Fibroblast of lung (primary cell): ENCODE measurements at regions not wholly inside any gene's neighbourhood (a gene's known extent, or its start where the extent isn't known, plus 50 kb on each side); places are given as distances from the start of the nearest gene placed in this dataset.

Experiments used
- DNase-seq, 2 donors: peaks; one replicate each; pipeline versions ENCODE4 v3.0.0 to v3.0.0-alpha.2; 2010; ENCODE audit warnings: low read depth in 2 of 2
- H2AFZ ChIP-seq: 2 replicates; pipeline ENCODE4 v1.5.1; 2012; ENCODE audit warnings: low read length, control low read depth, inconsistent platforms
- H3K27ac ChIP-seq: 2 replicates; pipeline ENCODE4 v1.5.1; 2011; ENCODE audit warnings: low read length, control low read depth; ENCODE audit not compliant: insufficient read depth
- H3K27me3 ChIP-seq: 2 replicates; pipeline ENCODE4 v1.5.1; 2011; ENCODE audit warnings: mild to moderate bottlenecking, low read length; ENCODE audit not compliant: control insufficient read depth, insufficient read depth
- H3K36me3 ChIP-seq: 2 replicates; pipeline ENCODE4 v1.5.1; 2011; ENCODE audit warnings: low read length; ENCODE audit not compliant: control insufficient read depth, insufficient read depth
- H3K4me1 ChIP-seq: 2 replicates; pipeline ENCODE4 v1.5.1; 2011; ENCODE audit warnings: low read length; ENCODE audit not compliant: control insufficient read depth, insufficient read depth; ENCODE audit errors: extremely low read depth
- H3K4me2 ChIP-seq: 2 replicates; pipeline ENCODE4 v1.5.1; 2011; ENCODE audit warnings: low read length, control low read depth; ENCODE audit not compliant: insufficient read depth; ENCODE audit errors: extremely low read depth
- H3K4me3 ChIP-seq, 4 experiments: fragments of 200-600 bp in 1 of 4; sonication (generic) in 1 of 4; replicated peaks in 1 of 4; 2 replicates each; pipeline ENCODE4 v1.5.1; 2011 to 2016; ENCODE audit warnings: low read length in 4 of 4, low read depth in 3 of 4, mild to moderate bottlenecking in 3 of 4, control low read depth in 2 of 4, inconsistent platforms in 1 of 4, mixed read lengths in 1 of 4; ENCODE audit not compliant: insufficient read depth in 1 of 4; ENCODE audit errors: control extremely low read depth in 1 of 4
- H3K79me2 ChIP-seq: 2 replicates; pipeline ENCODE4 v1.5.1; 2012; ENCODE audit warnings: mild to moderate bottlenecking, low read length, inconsistent platforms; ENCODE audit not compliant: control insufficient read depth, insufficient read depth
- H3K9ac ChIP-seq: 2 replicates; pipeline ENCODE4 v1.5.1; 2011; ENCODE audit warnings: mild to moderate bottlenecking, low read length, control low read depth; ENCODE audit not compliant: insufficient read depth
- H3K9me3 ChIP-seq: 2 replicates; pipeline ENCODE4 v1.5.1; 2012; ENCODE audit warnings: low read depth, low read length; ENCODE audit not compliant: control insufficient read depth, insufficient read depth
- H4K20me1 ChIP-seq: 2 replicates; pipeline ENCODE4 v1.5.1; 2011; ENCODE audit warnings: low read length; ENCODE audit not compliant: control insufficient read depth, insufficient read depth; ENCODE audit errors: extremely low read depth
- CTCF ChIP-seq, 2 donors: IDR thresholded peaks in 1 of 2; conservative IDR thresholded peaks in 1 of 2; 1 replicate in 1 of 2; 2 replicates in 1 of 2; pipeline ENCODE4 v1.5.1; 2011 to 2012; ENCODE audit warnings: low read length in 2 of 2, control low read depth in 1 of 2, inconsistent platforms in 1 of 2, low read depth in 1 of 2, mild to moderate bottlenecking in 1 of 2
- EZH2 ChIP-seq: IDR thresholded peaks from 2 replicates; pipeline ENCODE4 v1.5.1; 2012; ENCODE audit warnings: low read length, control low read depth, mild to moderate bottlenecking; ENCODE audit errors: missing control alignments

DNA sequence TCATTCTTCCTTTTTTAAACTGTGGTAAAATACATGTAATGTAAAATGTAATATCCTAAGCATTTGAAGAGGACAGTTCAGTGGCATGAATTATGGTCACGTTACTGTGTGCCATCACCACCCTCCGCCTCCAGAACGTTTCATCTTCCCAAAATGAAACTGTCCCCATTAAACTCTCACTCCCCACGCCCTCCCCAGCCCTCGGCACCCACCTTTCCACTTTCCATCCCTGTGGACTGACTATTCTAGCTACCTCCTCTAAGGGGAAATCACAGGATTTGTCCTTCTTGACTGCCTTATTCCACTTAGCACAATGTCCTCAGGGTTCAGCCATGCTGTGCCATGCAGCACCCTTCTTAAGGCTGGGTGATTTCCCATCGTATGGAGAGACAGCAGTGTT lies 1509.5 kb downstream of the BRD1 start:
- DNase-seq, result no peak
- Histone ChIP-seq H3K79me2 (no peaks in the 10 kb centered on the region), H3K4me2 (no peak overlapping the region), H3K36me3 (no peaks in the 10 kb centered on the region), H3K4me3 (no peak overlapping the region), H3K9ac (no peak overlapping the region), H3K27me3 (no peaks in the 10 kb centered on the region), H3K4me1 (no peaks in the 10 kb centered on the region), H3K9me3 (no peaks in the 10 kb centered on the region), H4K20me1 (no peaks in the 10 kb centered on the region), H3K27ac (no peak overlapping the region), H2AFZ (no peak overlapping the region)
- TF ChIP-seq EZH2 (no peak), CTCF (conservative IDR thresholded peaks at IDR 0.05 in 1 of 2, IDR thresholded peaks at IDR 0.05 in 1 of 2; ENCODE audit: low read depth in 1 of 2, low read length in 2 of 2) (no peak)

GRCh38 chr22:48316257-48317250 lies 1511.1 kb downstream of the BRD1 start:
- no peak for DNase-seq
- Histone ChIP-seq H3K4me1 (no peaks in the 10 kb centered on the region), H2AFZ (no peak overlapping the region), H3K4me3 (no peak overlapping the region), H3K27ac (no peak overlapping the region), H3K9me3 (no peaks in the 10 kb centered on the region), H3K36me3 (no peaks in the 10 kb centered on the region), H3K79me2 (no peaks in the 10 kb centered on the region), H3K4me2 (no peak overlapping the region), H4K20me1 (no peaks in the 10 kb centered on the region), H3K9ac (no peak overlapping the region), H3K27me3 (no peaks in the 10 kb centered on the region)
- TF ChIP-seq CTCF (conservative IDR thresholded peaks at IDR 0.05 in 1 of 2, IDR thresholded peaks at IDR 0.05 in 1 of 2; ENCODE audit: low read depth in 1 of 2, low read length in 2 of 2), result no peak
- TF ChIP-seq EZH2, result no peak

DNA sequence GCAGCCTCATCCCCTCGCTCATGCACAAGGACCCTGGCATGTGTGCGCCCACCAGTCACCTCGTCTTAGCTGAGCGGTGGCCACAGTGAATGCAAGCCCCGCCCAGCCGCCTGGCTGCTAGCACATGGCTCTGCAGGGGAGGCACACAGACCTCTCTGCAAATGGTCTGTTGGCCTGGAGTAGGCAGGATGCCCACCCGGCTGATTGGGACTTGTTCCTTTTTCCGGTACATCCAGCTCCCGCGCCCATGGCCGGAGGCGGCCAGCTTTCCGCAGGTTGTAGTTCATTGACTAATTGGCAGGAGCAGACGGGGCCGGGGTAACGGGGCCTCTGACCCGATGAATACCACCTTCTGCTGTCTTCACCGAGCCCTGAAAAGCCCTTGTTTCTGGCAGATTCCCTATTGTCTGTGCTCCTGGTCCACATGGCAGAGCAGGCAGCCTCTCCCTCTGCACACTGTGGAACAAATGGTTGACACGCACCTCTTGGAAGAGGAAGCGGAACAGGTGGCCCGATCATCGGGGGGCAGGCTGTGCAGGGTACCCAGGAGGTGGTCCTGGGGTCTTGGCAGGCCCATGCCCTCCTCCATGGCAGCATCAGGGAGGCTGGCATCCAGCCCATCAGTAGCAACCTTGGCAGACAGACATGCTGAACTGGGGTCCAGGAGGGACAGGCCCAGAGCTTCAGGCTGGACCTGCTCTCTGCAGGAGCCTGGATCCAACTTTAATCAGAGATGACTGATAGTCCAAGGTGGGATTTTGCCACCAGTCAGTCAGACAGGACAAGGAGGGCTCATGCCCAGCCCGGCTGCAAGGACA lies 1512.0 kb downstream of the BRD1 start:
- no peaks in the 10 kb centered on the region for H3K27me3 ChIP-seq
- TF ChIP-seq EZH2, result no peak
- TF ChIP-seq CTCF (conservative IDR thresholded peaks at IDR 0.05 in 1 of 2, IDR thresholded peaks at IDR 0.05 in 1 of 2; ENCODE audit: low read depth in 1 of 2, low read length in 2 of 2), result no peak
- no peak for DNase-seq
- no peak overlapping the region for H2AFZ ChIP-seq
- H3K9ac ChIP-seq, result no peak overlapping the region
- H3K9me3 ChIP-seq, result no peaks in the 10 kb centered on the region
- no peaks in the 10 kb centered on the region for H3K4me1 ChIP-seq
- no peaks in the 10 kb centered on the region for H3K79me2 ChIP-seq
- no peak overlapping the region for H3K27ac ChIP-seq
- no peaks in the 10 kb centered on the region for H4K20me1 ChIP-seq
- H3K4me3 ChIP-seq, result no peak overlapping the region
- no peak overlapping the region for H3K4me2 ChIP-seq
- H3K36me3 ChIP-seq, result no peaks in the 10 kb centered on the region
